Retinal pigment epithelial cell (primary cell): ENCODE measurements at regions not wholly inside any gene's neighbourhood (a gene's known extent, or its start where the extent isn't known, plus 50 kb on each side); places are given as distances from the start of the nearest gene placed in this dataset.
"Not testable (repeated sequence)": the region's sequence is repeated elsewhere in the genome, so short reads cannot be mapped to it uniquely, and the experiment has no call there.

ENCODE experiments used
- DNase-seq: peaks from one replicate; pipeline ENCODE4 v3.0.0-alpha.2; 2010; ENCODE audit warnings: low read depth
- H3K4me3 ChIP-seq: 2 replicates; pipeline ENCODE4 v1.5.1; 2011; ENCODE audit warnings: mild to moderate bottlenecking, low read length, control low read depth, moderate library complexity
- TF ChIP-seq, protein P1 (sequence below): conservative IDR thresholded peaks from 2 replicates; pipeline ENCODE4 v1.5.1; 2011; ENCODE audit warnings: low read depth, low read length, control low read depth, inconsistent platforms

DNA sequence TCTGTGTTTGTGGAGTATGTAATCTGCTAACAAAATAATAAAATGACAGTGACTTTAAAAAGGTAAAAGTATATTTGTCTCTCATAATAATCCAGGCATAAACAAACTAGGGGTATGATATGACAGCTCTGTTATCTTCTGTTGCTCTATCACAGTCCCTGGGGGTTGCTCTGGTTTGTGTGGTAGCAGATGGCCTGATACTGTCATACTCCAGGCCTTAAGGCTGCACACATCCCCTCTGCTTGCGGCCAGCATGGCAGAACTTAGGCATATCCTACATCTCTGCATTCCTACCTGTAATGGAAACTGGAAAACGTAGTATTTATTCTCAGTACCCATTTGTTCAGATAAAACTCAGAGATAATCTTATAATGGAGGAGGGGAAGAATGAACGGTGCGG lies 117.9 kb upstream of the HAND2 start:
- TF ChIP-seq, protein P1, sequence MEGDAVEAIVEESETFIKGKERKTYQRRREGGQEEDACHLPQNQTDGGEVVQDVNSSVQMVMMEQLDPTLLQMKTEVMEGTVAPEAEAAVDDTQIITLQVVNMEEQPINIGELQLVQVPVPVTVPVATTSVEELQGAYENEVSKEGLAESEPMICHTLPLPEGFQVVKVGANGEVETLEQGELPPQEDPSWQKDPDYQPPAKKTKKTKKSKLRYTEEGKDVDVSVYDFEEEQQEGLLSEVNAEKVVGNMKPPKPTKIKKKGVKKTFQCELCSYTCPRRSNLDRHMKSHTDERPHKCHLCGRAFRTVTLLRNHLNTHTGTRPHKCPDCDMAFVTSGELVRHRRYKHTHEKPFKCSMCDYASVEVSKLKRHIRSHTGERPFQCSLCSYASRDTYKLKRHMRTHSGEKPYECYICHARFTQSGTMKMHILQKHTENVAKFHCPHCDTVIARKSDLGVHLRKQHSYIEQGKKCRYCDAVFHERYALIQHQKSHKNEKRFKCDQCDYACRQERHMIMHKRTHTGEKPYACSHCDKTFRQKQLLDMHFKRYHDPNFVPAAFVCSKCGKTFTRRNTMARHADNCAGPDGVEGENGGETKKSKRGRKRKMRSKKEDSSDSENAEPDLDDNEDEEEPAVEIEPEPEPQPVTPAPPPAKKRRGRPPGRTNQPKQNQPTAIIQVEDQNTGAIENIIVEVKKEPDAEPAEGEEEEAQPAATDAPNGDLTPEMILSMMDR = no peak
- H3K4me3 ChIP-seq = no peak overlapping the region
- DNase-seq = no peak

DNA sequence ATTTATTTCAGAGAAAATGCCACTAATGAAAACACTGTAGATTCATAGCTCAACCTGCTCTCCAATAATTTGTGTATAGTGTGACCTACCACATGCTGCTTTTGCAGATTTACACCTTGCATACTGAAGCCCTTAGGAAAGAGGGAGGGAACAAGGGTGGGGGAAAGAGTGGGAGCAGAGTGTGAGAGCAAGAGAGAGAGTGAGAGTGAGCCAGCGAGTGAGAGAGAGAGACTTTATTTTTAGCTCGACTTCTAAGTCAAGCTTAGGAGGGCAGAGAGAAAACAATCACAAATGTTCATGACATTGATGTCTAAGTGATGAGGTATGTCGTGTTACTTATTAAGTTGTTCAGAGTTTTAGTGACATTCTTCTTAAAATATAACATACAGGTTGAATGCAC lies 112.5 kb upstream of the HAND2 start:
- no peak for DNase-seq
- TF ChIP-seq, protein P1 = no peak
- H3K4me3 ChIP-seq = no peak overlapping the region

DNA sequence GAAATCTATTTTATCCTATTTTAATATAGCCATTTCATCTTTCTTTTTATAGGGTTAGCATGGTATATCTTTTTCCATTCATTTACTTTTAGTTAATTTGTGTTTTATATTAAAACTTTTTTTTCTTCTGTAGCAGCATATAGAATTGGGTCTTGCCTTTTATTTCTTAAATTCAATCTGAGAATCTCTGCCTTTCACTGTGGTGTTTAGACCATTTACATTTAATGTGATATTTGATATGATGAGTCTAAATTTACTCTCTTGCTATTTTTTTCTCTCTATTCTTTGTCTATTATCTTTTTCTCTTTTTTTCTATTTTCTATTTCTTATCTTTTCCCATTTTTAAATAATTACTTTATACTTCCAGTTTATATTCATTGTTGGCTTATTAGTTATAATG lies 105.4 kb upstream of the HAND2 start:
- DNase-seq = no peak
- TF ChIP-seq, protein P1 = no peak
- H3K4me3 ChIP-seq = no peak overlapping the region

DNA sequence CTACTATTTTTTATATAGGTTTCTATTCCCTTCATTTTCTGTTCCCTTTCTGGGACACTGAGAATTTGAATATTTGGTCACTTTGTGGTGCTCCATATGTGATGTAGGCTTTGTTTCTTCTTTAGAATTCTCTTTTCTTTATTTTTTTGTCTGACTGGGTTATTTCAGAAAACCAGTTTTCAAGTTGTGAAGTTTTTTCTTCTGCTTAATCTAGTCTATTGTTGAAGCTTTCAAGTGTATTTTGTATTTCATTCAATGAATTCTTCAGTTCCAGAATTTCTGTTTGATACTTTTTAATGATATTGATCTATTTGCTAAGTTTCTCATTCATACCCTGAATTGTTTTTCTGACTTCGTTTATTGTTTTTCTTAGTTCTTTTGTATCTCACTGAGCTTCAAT lies 96.2 kb upstream of the HAND2 start:
- DNase-seq = no peak
- no peak overlapping the region for H3K4me3 ChIP-seq
- TF ChIP-seq, protein P1 = no peak

DNA sequence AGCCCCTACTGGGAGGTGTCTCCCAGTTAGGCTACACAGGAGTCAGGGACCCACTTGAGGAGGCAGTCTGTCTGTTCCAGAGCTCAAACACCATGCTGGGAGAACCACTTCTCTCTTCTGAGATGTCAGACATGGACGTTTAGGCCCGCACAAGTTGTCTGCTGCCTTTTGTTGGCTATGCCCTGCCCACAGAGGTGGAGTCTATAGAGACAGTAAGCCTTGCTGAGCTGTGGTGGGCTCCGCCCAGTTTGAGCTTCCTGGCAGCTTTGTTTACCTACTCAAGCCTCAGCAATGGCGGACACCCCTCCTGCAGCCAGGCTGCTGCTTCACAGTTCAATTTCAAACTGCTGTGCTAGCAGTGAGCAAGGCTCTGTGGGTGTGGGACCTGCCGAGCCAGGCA lies 88.6 kb upstream of the HAND2 start:
- not testable (repeated sequence) for DNase-seq, H3K4me3 ChIP-seq

DNA sequence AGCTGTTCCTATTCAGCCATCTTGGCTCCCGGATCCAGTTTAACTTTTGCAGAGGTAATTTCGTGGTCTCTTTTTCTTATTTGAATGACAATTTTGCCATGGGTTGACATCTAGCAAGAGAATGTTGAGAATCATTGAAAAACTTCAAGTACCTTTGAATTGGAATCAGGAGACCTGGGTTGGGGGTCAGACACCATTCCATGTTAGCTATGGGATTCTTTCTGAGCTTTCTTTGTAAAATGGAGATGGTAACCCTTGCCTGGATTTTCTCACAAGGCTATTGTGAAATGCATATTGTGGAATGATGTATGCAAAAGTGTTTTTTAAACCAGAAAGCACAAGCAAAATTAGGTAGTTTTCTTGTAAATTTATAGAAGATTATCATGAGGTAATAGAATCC lies 79.1 kb upstream of the HAND2 start:
- no peak for DNase-seq
- no peak overlapping the region for H3K4me3 ChIP-seq
- TF ChIP-seq, protein P1 = no peak

DNA sequence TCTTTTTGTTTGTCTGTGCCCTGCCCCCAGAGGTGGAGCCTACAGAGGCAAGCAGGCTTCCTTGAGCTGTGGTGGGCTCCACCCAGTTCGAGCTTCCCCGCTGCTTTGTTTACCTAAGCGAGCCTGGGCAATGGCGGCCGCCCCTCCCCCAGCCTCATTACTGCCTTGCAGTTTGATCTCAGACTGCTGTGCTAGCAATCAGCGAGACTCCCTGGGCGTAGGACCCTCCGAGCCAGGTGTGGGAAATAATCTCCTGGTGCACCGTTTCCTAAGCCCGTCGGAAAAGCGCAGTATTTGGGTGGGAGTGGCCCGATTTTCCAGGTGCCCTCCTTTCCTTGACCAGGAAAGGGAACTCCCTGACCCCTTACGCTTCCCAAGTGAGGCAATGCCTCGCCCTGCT lies 78.6 kb upstream of the HAND2 start:
- H3K4me3 ChIP-seq, DNase-seq: not testable (repeated sequence)

DNA sequence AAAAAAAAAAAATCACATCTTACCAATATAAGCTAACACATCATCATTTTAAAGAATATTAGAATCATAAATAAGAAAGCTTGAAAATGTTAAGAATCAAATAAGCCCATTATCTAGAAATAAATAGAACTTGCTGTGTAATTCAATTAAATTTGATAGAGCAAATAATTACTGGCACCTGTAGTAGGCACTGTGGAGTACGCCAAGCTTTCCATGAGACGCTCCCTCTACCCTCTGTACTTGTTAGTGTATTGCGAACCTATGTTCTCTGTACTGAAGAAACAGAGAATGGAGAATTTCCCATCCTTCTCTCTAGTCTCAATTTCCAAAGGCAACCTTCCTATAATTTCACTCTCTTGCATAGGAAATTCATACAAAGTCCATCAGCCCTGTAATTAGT lies 61.7 kb upstream of the HAND2 start:
- TF ChIP-seq, protein P1 = no peak
- DNase-seq = no peak
- no peak overlapping the region for H3K4me3 ChIP-seq
